Lower leg skin (tissue), 4 donors: ENCODE measurements at regions not wholly inside any gene's neighbourhood (a gene's known extent, or its start where the extent isn't known, plus 50 kb on each side); places are given as distances from the start of the nearest gene placed in this dataset.

Source experiments
- DNase-seq, 2 donors: peaks; one replicate each; pipeline ENCODE4 v3.0.0-alpha.2; 2019; ENCODE audit warnings: low spot score in 2 of 2
- H3K4me3 ChIP-seq: fragments of 200-600 bp; sonication (generic); 2 replicates; pipeline ENCODE4 v1.5.1; 2017; ENCODE audit warnings: mild to moderate bottlenecking, low read depth; ENCODE audit not compliant: poor library complexity, severe bottlenecking
- POLR2A ChIP-seq, 2 donors: fragments of 450-650 bp; IDR thresholded peaks; one replicate each; pipeline ENCODE4 v1.6.1; 2016 to 2017; ENCODE audit warnings: antibody characterized with exemption in 2 of 2, mild to moderate bottlenecking in 1 of 2, moderate library complexity in 1 of 2
- WGBS, 2 donors: methylation state at CpG; one replicate each; pipeline ENCODE4 v1.1.5; 2018; 5-methylcytosine and 5-hydroxymethylcytosine counted together
- intact Hi-C: fragments of 100-400 bp; cut with DNase I; formaldehyde crosslinking; loops from one replicate; pipeline ENCODE4 v1.15.0; 2023; ENCODE audit warnings: low total_unique reads
- TF ChIP-seq, protein P1 (sequence below), 3 donors: fragments of 450-650 bp; IDR thresholded peaks; one replicate each; pipeline ENCODE4 v1.5.1; 2016; ENCODE audit warnings: antibody characterized with exemption in 3 of 3, mild to moderate bottlenecking in 3 of 3, moderate library complexity in 2 of 3

DNA sequence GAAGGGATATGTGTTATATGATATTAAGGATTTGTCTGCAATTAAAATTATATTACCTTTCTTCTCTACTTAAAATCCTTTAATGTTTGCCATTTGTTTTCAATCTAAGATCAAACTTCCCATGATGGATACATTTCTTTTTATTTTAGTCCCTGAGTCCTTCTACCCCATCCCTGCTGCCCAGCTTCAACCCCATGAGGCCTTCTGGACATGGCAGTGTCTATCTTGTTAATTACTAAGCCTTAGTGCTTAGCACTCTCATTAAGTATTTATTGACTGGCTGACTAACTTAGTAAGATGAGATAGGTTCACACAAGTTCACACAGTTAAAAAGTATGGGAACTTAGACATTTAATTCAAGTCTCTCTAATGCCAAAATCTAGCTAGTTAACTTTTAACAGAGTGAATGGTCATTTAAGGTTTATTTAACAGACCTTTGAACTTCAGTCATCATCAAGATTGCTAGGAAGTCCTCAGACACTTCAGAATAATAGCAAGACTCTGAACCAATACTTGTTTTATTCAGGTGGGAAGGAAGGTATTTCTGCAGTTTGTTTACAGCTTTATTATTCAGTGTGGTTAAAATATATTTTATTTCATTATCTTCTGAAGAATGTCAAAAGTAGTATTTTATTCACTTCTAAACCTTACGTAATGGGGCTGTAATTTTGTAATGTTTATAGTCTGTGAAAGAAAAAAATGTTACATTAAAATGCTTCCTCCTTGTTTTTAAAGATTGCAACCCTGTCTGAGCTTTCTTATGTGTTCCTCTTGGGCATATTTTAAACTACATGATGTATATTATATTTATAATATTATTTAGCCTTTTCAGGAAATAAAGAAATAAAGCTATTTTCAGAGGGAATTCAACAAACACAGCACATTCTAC is 848.9 kb downstream of the REEP3 start:
- TF ChIP-seq POLR2A (IDR thresholded peaks at IDR 0.05), result no peak
- TF ChIP-seq, protein P1, sequence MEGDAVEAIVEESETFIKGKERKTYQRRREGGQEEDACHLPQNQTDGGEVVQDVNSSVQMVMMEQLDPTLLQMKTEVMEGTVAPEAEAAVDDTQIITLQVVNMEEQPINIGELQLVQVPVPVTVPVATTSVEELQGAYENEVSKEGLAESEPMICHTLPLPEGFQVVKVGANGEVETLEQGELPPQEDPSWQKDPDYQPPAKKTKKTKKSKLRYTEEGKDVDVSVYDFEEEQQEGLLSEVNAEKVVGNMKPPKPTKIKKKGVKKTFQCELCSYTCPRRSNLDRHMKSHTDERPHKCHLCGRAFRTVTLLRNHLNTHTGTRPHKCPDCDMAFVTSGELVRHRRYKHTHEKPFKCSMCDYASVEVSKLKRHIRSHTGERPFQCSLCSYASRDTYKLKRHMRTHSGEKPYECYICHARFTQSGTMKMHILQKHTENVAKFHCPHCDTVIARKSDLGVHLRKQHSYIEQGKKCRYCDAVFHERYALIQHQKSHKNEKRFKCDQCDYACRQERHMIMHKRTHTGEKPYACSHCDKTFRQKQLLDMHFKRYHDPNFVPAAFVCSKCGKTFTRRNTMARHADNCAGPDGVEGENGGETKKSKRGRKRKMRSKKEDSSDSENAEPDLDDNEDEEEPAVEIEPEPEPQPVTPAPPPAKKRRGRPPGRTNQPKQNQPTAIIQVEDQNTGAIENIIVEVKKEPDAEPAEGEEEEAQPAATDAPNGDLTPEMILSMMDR (IDR thresholded peaks at IDR 0.05), result no peak
- H3K4me3 ChIP-seq, result no peak overlapping the region
- DNase-seq, result no peak
- 64 to 69% methylated on average over 1 of the region's 1 CpG for WGBS, 2 donors
- intact Hi-C loops, result no loop called here

DNA sequence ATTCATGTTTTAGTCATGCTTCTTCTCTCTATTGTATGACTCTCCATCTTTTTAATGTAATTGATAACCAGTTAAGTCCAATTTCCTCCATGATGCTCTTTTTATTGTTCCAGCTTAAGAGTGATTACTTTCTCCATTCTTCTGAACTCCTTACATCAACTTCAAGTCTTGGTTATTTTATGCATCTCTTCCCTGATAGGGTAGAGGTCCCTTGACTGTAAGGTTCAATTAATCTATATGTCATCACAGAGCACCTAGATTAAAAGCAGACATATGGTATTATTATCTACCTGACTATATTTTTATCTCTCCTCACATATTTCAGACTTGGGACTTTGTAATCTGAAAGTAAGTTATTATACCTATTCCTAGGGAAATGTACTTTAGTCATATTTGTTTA is 853.1 kb downstream of the REEP3 start:
- no peak for DNase-seq
- intact Hi-C loops, result no loop called here
- TF ChIP-seq, protein P1 (IDR thresholded peaks at IDR 0.05), result no peak
- TF ChIP-seq POLR2A (IDR thresholded peaks at IDR 0.05), result no peak
- H3K4me3 ChIP-seq, result no peak overlapping the region

DNA sequence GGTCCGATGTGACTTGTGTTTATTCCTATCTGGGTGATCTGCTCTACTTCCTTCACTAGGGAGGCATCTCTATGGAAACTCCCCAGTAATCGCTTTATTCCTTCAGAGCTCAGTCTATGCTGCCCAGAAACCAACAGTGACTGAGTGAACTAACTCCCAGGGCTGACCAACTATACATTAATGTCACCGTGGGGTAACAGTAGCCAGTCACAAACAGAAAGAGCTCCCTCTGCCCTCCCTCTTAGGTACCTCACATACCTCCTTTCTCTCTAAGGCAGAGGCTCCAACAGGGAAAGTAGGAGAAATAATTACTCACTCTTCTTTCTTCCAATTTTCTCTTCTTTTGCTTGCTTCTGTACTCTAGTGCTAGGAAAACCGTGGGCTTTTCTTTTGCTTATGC is 855.0 kb downstream of the REEP3 start:
- WGBS, 2 donors, result 59 to 60% methylated on average over 4 of the region's 4 CpGs
- no peak for DNase-seq
- intact Hi-C loops, result no loop called here
- H3K4me3 ChIP-seq, result no peak overlapping the region
- TF ChIP-seq, protein P1 (IDR thresholded peaks at IDR 0.05), result no peak
- TF ChIP-seq POLR2A (IDR thresholded peaks at IDR 0.05), result no peak

DNA sequence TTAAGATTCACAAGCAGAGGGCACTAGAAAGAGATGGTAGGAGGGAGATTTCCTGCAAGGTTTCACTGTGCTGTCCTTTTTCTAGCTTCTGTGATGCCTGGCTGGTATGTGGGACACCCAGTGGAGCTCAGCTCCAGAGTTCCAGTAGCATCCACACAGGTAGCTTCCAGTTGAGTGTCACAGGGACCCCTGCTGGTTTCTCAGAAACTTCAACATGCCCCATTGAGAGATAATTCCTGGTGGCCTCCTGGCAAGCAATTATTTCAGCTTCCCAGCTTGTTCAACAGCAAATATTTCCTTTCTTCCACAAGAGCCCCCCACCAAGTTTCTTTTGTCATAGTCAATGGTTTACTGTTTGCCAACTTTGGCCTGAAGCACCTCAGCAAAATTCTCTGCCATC is 858.7 kb downstream of the REEP3 start:
- no peak overlapping the region for H3K4me3 ChIP-seq
- intact Hi-C loops, result no loop called here
- DNase-seq, result no peak
- TF ChIP-seq POLR2A (IDR thresholded peaks at IDR 0.05), result no peak
- TF ChIP-seq, protein P1 (IDR thresholded peaks at IDR 0.05), result no peak

DNA sequence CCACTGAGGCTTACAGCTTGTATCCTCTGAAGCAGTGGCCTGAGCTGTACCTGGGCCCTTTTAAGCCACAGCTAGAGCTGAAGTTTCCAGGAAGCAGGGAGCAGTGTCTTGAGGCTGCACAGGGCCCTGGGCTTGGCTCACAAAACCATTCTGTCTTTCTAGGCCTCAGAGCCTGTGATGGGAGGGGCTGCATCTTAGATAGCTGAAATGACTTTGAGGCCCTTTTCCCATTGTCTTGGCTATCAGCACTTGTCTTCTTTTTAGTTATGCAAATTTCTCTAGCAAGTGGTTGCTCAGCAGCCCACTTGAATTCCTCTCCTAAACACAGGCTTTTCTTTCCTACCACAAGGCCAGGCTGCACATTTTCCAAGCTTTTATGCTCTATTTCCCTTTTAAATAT is 864.2 kb downstream of the REEP3 start:
- intact Hi-C loops, result no loop called here
- no peak overlapping the region for H3K4me3 ChIP-seq
- no peak for DNase-seq
- no peak for TF ChIP-seq POLR2A (IDR thresholded peaks at IDR 0.05)
- TF ChIP-seq, protein P1 (IDR thresholded peaks at IDR 0.05), result no peak

DNA sequence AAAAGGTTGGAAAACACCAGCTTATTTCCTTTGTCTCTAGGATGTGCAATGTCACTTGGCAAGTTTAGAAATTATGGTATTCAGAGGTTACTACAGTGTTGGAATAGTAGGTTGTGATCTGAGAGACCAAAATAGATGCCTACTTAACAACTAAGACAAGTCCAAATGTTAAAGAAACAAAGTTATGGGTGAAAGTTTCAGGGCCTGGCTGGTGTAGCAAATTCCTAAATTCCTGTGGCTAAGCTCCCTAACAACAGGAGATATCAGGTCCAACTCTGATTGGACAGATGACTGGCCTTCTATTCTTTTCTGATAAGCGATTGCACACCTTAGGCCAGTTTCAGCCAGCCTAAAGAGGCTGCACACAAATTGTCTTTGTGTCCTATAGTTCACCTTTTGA is 873.5 kb downstream of the REEP3 start:
- DNase-seq, result no peak
- no peak overlapping the region for H3K4me3 ChIP-seq
- 76 to 80% methylated on average over 1 of the region's 1 CpG for WGBS, 2 donors
- TF ChIP-seq, protein P1 (IDR thresholded peaks at IDR 0.05), result no peak
- TF ChIP-seq POLR2A (IDR thresholded peaks at IDR 0.05), result no peak
- intact Hi-C loops, result no loop called here
